Osteoblast (primary cell): ENCODE measurements at regions not wholly inside any gene's neighbourhood (a gene's known extent, or its start where the extent isn't known, plus 50 kb on each side); places are given as distances from the start of the nearest gene placed in this dataset.

ENCODE experiments used
- DNase-seq: peaks from one replicate; pipeline ENCODE4 v3.0.0; 2011; ENCODE audit warnings: low spot score, mixed read lengths; ENCODE audit not compliant: insufficient read length; ENCODE audit errors: missing footprints
- H2AFZ ChIP-seq: 2 replicates; pipeline ENCODE4 v1.6.0; 2011; ENCODE audit warnings: mild to moderate bottlenecking, low read length
- H3K27ac ChIP-seq: 2 replicates; pipeline ENCODE4 v1.5.1; 2011; ENCODE audit warnings: mild to moderate bottlenecking, low read depth, low read length, moderate library complexity
- H3K27me3 ChIP-seq: 2 replicates; pipeline ENCODE4 v1.6.0; 2012; ENCODE audit warnings: mild to moderate bottlenecking, control low read depth, inconsistent platforms, low read length, moderate library complexity; ENCODE audit not compliant: insufficient read depth
- H3K36me3 ChIP-seq: 2 replicates; pipeline ENCODE4 v1.5.1; 2011; ENCODE audit warnings: mild to moderate bottlenecking, low read length, control low read depth, moderate library complexity; ENCODE audit not compliant: insufficient read depth
- H3K4me1 ChIP-seq: 2 replicates; pipeline ENCODE4 v1.5.1; 2011; ENCODE audit warnings: mild to moderate bottlenecking, low read length, control low read depth, moderate library complexity; ENCODE audit not compliant: insufficient read depth
- H3K4me2 ChIP-seq: 2 replicates; pipeline ENCODE4 v1.6.0; 2011; ENCODE audit warnings: mild to moderate bottlenecking, low read length; ENCODE audit not compliant: insufficient read depth
- H3K4me3 ChIP-seq: fragments of 200-600 bp; sonication (generic); 3 replicates; pipeline ENCODE4 v1.5.1; 2012; ENCODE audit warnings: mild to moderate bottlenecking, low read length, inconsistent platforms; ENCODE audit not compliant: insufficient read depth
- H3K79me2 ChIP-seq: 2 replicates; pipeline ENCODE4 v1.6.0; 2012; ENCODE audit warnings: mild to moderate bottlenecking, low read length, control low read depth, inconsistent platforms; ENCODE audit not compliant: insufficient read depth
- H3K9me3 ChIP-seq: 2 replicates; pipeline ENCODE4 v1.5.1; 2011; ENCODE audit warnings: low read depth, low read length, control low read depth
- H4K20me1 ChIP-seq: 2 replicates; pipeline ENCODE4 v1.6.0; 2012; ENCODE audit warnings: mild to moderate bottlenecking, low read length, control low read depth; ENCODE audit not compliant: insufficient read depth
- TF ChIP-seq, protein P1 (sequence below): IDR thresholded peaks from 2 replicates; pipeline ENCODE4 v1.5.1; 2011; ENCODE audit warnings: mild to moderate bottlenecking, low read depth, low read length, moderate library complexity; ENCODE audit errors: extremely low read depth

DNA sequence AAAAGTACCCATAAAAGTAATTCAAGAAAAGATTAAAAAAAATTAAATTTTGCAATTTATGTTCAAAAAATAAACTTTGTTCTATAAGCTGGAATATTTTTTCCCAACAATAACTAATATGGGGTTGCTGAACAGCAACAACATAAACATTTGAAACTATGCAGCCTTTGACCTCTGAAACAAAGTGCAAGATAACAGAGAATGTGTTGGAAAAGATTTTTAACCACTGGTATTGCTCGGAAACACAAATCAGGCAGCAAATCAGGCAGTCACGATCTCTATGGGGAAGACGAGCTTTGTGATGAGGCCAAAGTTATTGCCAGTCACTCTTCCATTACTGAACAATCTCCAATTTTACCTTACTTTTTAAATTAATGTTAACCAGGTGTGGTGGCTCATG, 332.1 kb downstream of the PABPC4L start:
- Histone ChIP-seq H3K36me3 (no peaks in the 10 kb centered on the region), H4K20me1 (no peaks in the 10 kb centered on the region), H3K27ac (no peak overlapping the region), H3K27me3 (no peaks in the 10 kb centered on the region), H3K4me2 (no peak overlapping the region), H3K4me1 (peaks cover 4% of the 10 kb centered on the region), H3K4me3 (no peak overlapping the region), H3K9me3 (peaks cover 3% of the 10 kb centered on the region), H3K79me2 (no peaks in the 10 kb centered on the region), H2AFZ (no peak overlapping the region)
- no peak for DNase-seq
- TF ChIP-seq, protein P1, sequence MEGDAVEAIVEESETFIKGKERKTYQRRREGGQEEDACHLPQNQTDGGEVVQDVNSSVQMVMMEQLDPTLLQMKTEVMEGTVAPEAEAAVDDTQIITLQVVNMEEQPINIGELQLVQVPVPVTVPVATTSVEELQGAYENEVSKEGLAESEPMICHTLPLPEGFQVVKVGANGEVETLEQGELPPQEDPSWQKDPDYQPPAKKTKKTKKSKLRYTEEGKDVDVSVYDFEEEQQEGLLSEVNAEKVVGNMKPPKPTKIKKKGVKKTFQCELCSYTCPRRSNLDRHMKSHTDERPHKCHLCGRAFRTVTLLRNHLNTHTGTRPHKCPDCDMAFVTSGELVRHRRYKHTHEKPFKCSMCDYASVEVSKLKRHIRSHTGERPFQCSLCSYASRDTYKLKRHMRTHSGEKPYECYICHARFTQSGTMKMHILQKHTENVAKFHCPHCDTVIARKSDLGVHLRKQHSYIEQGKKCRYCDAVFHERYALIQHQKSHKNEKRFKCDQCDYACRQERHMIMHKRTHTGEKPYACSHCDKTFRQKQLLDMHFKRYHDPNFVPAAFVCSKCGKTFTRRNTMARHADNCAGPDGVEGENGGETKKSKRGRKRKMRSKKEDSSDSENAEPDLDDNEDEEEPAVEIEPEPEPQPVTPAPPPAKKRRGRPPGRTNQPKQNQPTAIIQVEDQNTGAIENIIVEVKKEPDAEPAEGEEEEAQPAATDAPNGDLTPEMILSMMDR, result no peak

DNA sequence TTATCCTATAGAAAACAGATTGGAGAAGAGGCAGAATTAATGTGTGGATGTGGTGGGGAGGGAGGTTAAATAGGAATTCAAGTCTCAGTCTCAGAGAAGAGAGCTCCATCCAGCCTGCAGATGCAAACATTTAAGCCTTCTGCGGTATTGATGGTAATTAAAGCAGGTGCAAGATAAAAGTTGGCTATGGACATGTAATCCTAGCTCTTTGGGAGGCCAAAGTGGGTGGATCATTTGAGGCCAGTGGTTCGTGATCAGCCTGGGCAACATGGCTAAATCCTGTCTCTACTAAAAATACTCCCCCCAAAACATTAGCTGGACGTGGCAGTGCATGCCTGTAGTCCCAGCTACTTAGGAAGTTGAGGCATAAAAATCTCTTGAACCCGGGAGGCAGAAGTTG, 332.7 kb downstream of the PABPC4L start:
- DNase-seq, result no peak
- H3K4me3 ChIP-seq, result no peak overlapping the region
- no peak overlapping the region for H3K27ac ChIP-seq
- TF ChIP-seq, protein P1, result no peak
- peaks cover 3% of the 10 kb centered on the region for H3K9me3 ChIP-seq
- peaks cover 4% of the 10 kb centered on the region for H3K4me1 ChIP-seq
- no peaks in the 10 kb centered on the region for H4K20me1 ChIP-seq
- H2AFZ ChIP-seq, result no peak overlapping the region
- H3K79me2 ChIP-seq, result no peaks in the 10 kb centered on the region
- H3K36me3 ChIP-seq, result no peaks in the 10 kb centered on the region
- H3K27me3 ChIP-seq, result no peaks in the 10 kb centered on the region
- no peak overlapping the region for H3K4me2 ChIP-seq

DNA sequence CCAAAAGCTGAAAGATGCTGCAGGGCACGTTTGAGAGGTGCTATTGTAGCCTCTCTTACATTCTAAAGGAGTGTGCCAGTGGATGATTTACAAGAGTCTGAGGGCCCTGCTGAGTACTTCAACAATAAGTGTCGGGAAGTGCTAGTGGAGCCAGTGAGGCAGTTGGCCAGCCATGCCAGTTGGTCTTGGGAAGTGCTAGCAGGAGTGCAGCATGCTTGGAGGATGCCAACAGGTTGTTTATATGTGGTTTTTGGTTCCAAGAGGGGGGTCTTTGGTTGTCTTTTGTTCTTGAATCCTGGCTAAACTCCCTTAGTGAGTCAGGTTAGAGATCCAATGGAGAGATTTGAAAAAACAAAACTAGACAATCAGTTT, 335.3 kb downstream of the PABPC4L start:
- Histone ChIP-seq H3K27ac (no peak overlapping the region), H3K9me3 (peaks cover 3% of the 10 kb centered on the region), H3K4me2 (no peak overlapping the region), H3K36me3 (no peaks in the 10 kb centered on the region), H4K20me1 (no peaks in the 10 kb centered on the region), H3K4me1 (peaks cover 4% of the 10 kb centered on the region), H3K27me3 (no peaks in the 10 kb centered on the region), H3K4me3 (no peak overlapping the region), H2AFZ (no peak overlapping the region), H3K79me2 (no peaks in the 10 kb centered on the region)
- no peak for DNase-seq
- TF ChIP-seq, protein P1, result no peak

DNA sequence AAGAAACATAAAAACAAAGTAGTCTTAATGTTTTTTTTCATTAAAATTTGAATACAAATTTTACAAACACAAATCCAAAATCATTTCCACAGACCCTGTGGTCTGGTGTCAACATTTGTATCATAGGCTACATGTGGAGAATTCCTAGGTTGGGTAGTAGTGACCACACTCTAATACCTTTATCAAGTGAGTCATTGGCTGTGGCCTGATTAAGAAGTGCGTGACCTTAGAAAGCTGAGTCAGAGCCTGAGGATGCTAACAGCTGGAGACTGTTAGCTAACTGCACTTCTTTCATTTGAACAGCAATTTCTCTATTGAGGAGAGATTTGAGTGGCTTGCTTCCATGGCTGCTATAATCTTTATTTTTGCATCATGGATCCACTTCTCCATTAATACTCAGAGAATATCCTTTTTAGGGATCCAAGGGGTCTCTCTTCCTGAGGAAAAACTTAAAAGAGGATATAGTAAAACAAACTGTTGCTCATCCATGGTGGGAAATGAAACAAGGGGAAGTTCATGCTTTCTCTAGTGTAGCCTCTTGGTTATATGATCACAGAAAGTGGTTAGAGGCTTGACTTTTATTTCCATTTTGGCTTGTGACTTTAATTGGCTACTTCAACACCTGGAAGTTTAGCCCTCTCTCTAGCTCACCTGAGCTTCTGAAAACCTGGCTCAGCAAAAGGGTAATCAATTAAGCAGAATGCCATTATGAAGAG, 335.8 kb downstream of the PABPC4L start:
- no peak overlapping the region for H3K4me3 ChIP-seq
- no peaks in the 10 kb centered on the region for H3K79me2 ChIP-seq
- no peak overlapping the region for H3K27ac ChIP-seq
- no peaks in the 10 kb centered on the region for H4K20me1 ChIP-seq
- H3K4me2 ChIP-seq, result no peak overlapping the region
- H3K27me3 ChIP-seq, result no peaks in the 10 kb centered on the region
- H2AFZ ChIP-seq, result no peak overlapping the region
- TF ChIP-seq, protein P1, result no peak
- H3K9me3 ChIP-seq, result peaks cover 3% of the 10 kb centered on the region
- H3K36me3 ChIP-seq, result no peaks in the 10 kb centered on the region
- peaks cover 4% of the 10 kb centered on the region for H3K4me1 ChIP-seq
- no peak for DNase-seq
